ENCODE measurements at regions not wholly inside any gene's neighbourhood (a gene's known extent, or its start where the extent isn't known, plus 50 kb on each side); places are given as distances from the start of the nearest gene placed in this dataset.

GRCh38 chr5:8150791-8151190, 281.8 kb downstream of the MTRR start:
- no peak for DNase-seq

GRCh38 chr5:8156706-8157105, 287.8 kb downstream of the MTRR start:
- DNase-seq: no peak

GRCh38 chr5:8157320-8157822, 288.4 kb downstream of the MTRR start:
- DNase-seq: no peak

- no peak for DNase-seq
These were observed 307.2 kb downstream of the MTRR start for GRCh38 chr5:8176101-8176693.

- DNase-seq: peak; percentile 79
These were observed 315.6 kb downstream of the MTRR start for GRCh38 chr5:8184455-8185063.

- DNase-seq: no peak
These were observed 316.9 kb downstream of the MTRR start for GRCh38 chr5:8185852-8186251.

GRCh38 chr5:8188874-8189565, 320.1 kb downstream of the MTRR start:
- DNase-seq: peak; percentile 65

- no peak for DNase-seq
These were observed 323.9 kb downstream of the MTRR start for GRCh38 chr5:8192840-8193239.

GRCh38 chr5:8196061-8196460, 327.1 kb downstream of the MTRR start:
- DNase-seq: no peak

- DNase-seq: no peak
These were observed 339.4 kb downstream of the MTRR start for GRCh38 chr5:8208307-8208706.

GRCh38 chr5:8209500-8209899, 340.6 kb downstream of the MTRR start:
- no peak for DNase-seq

- DNase-seq: no peak
These were observed 344.8 kb downstream of the MTRR start for GRCh38 chr5:8213701-8214240.

- DNase-seq: no peak
These were observed 348.0 kb downstream of the MTRR start for GRCh38 chr5:8216921-8217320.

- DNase-seq: no peak
These were observed 357.2 kb downstream of the MTRR start for GRCh38 chr5:8226148-8226547.

GRCh38 chr5:8227112-8227511, 358.2 kb downstream of the MTRR start:
- no peak for DNase-seq

- no peak for DNase-seq
These were observed 360.6 kb downstream of the MTRR start for GRCh38 chr5:8229551-8229950.

GRCh38 chr5:8230868-8231267, 361.9 kb downstream of the MTRR start:
- DNase-seq: no peak

GRCh38 chr5:8233479-8233878, 364.5 kb downstream of the MTRR start:
- DNase-seq: no peak

- DNase-seq: no peak
These were observed 365.3 kb downstream of the MTRR start for GRCh38 chr5:8234179-8234770.

GRCh38 chr5:8238080-8238479, 369.1 kb downstream of the MTRR start:
- no peak for DNase-seq

- no peak for DNase-seq
These were observed 370.2 kb downstream of the MTRR start for GRCh38 chr5:8239198-8239597.

GRCh38 chr5:8239646-8240045, 370.7 kb downstream of the MTRR start:
- no peak for DNase-seq

- DNase-seq: no peak
These were observed 372.1 kb downstream of the MTRR start for GRCh38 chr5:8241076-8241475.

GRCh38 chr5:8241558-8241957, 372.6 kb downstream of the MTRR start:
- DNase-seq: no peak
